GM23338 (cell line): ENCODE measurements at regions not wholly inside any gene's neighbourhood (a gene's known extent, or its start where the extent isn't known, plus 50 kb on each side); places are given as distances from the start of the nearest gene placed in this dataset.

ENCODE experiments used
- ATAC-seq: fragments of 200-7000 bp; cut with Tn5 transposase; 3 replicates; pipeline ENCODE4 v1.9.1; 2020
- DNase-seq: peaks from one replicate; pipeline ENCODE4 v3.0.0-alpha.2; 2015; ENCODE audit warnings: low spot score
- H2AFZ ChIP-seq: fragments of 200-600 bp; sonication (generic); 2 replicates; pipeline ENCODE4 v1.8.0; 2016; ENCODE audit warnings: antibody characterized with exemption, mild to moderate bottlenecking, moderate library complexity
- H3F3A ChIP-seq: fragments of 200-600 bp; sonication (generic); replicated peaks from 2 replicates; pipeline ENCODE4 v1.8.0; 2017; ENCODE audit warnings: antibody characterized with exemption, mixed run types, low read depth
- H3K27ac ChIP-seq: fragments of 200-600 bp; sonication (generic); 2 replicates; pipeline ENCODE4 v1.6.1; 2016; ENCODE audit warnings: low read depth
- H3K27me3 ChIP-seq: fragments of 200-600 bp; sonication (generic); 2 replicates; pipeline ENCODE4 v1.8.0; 2016; ENCODE audit warnings: mild to moderate bottlenecking, mixed run types, moderate library complexity; ENCODE audit not compliant: insufficient read depth
- H3K36me3 ChIP-seq: fragments of 200-600 bp; sonication (generic); 2 replicates; pipeline ENCODE4 v1.8.0; 2016; ENCODE audit warnings: mild to moderate bottlenecking; ENCODE audit not compliant: insufficient read depth
- H3K4me1 ChIP-seq: fragments of 200-600 bp; sonication (generic); 2 replicates; pipeline ENCODE4 v1.8.0; 2016; ENCODE audit warnings: mild to moderate bottlenecking, moderate library complexity; ENCODE audit not compliant: insufficient read depth
- H3K4me2 ChIP-seq: fragments of 200-600 bp; sonication (generic); 2 replicates; pipeline ENCODE4 v1.7.1; 2017; ENCODE audit warnings: mixed run types
- H3K4me3 ChIP-seq: fragments of 200-600 bp; sonication (generic); 2 replicates; pipeline ENCODE4 v1.6.1; 2016; ENCODE audit warnings: mixed run types
- H3K79me2 ChIP-seq: fragments of 200-600 bp; sonication (generic); replicated peaks from 2 replicates; pipeline ENCODE4 v1.8.0; 2017; ENCODE audit warnings: mild to moderate bottlenecking; ENCODE audit not compliant: insufficient read depth
- H3K9me2 ChIP-seq: fragments of 200-600 bp; sonication (generic); 2 replicates; pipeline ENCODE4 v1.8.0; 2017; ENCODE audit not compliant: insufficient read depth
- H4K20me1 ChIP-seq: fragments of 200-600 bp; sonication (generic); replicated peaks from 2 replicates; pipeline ENCODE4 v1.8.0; 2017; ENCODE audit warnings: mild to moderate bottlenecking; ENCODE audit not compliant: insufficient read depth
- H3K27ac Mint-ChIP-seq: 2 replicates; pipeline ENCODE4 v1.8.0; 2020; ENCODE audit warnings: inconsistent platforms, mild to moderate bottlenecking, moderate library complexity, mixed read lengths
- H3K27me3 Mint-ChIP-seq: 3 replicates; pipeline ENCODE4 v1.8.0; 2022; ENCODE audit warnings: low read depth, mild to moderate bottlenecking, moderate library complexity, mixed read lengths, inconsistent platforms; ENCODE audit not compliant: insufficient read depth, poor library complexity
- H3K36me3 Mint-ChIP-seq: 3 replicates; pipeline ENCODE4 v1.8.0; 2021; ENCODE audit warnings: low read depth, mild to moderate bottlenecking, inconsistent platforms, moderate library complexity, mixed read lengths
- H3K4me1 Mint-ChIP-seq: 3 replicates; pipeline ENCODE4 v1.8.0; 2020; ENCODE audit warnings: mild to moderate bottlenecking, inconsistent platforms, mixed read lengths
- H3K4me3 Mint-ChIP-seq: 3 replicates; pipeline ENCODE4 v1.8.0; 2021; ENCODE audit warnings: moderate library complexity, mild to moderate bottlenecking, inconsistent platforms, mixed read lengths
- H3K9me3 Mint-ChIP-seq: 3 replicates; pipeline ENCODE4 v1.8.0; 2020; ENCODE audit warnings: moderate library complexity, mild to moderate bottlenecking, inconsistent platforms, mixed read lengths
- CREB1 ChIP-seq: fragments of 250-450 bp; sonication (Bioruptor Pico); IDR thresholded peaks from 2 replicates; pipeline ENCODE4 v1.5.0; 2020; ENCODE audit warnings: low read depth, mild to moderate bottlenecking, moderate library complexity
- EZH2 ChIP-seq: fragments of 200-600 bp; sonication (generic); IDR thresholded peaks from one replicate; pipeline ENCODE4 v1.8.0; 2017; ENCODE audit warnings: antibody characterized with exemption, mild to moderate bottlenecking, low read depth; ENCODE audit not compliant: unreplicated experiment
- JUNB ChIP-seq: IDR thresholded peaks from one replicate; pipeline ENCODE4 v1.6.1; 2016; ENCODE audit warnings: antibody characterized with exemption; ENCODE audit not compliant: unreplicated experiment
- NANOG ChIP-seq: IDR thresholded peaks from 2 replicates; pipeline ENCODE4 v1.6.1; 2016; ENCODE audit warnings: antibody characterized with exemption, borderline replicate concordance
- POLR2AphosphoS5 ChIP-seq: IDR thresholded peaks from 2 replicates; pipeline ENCODE4 v1.6.1; 2016; ENCODE audit warnings: antibody characterized with exemption, low read depth
- STAT1 ChIP-seq: IDR thresholded peaks from one replicate; pipeline ENCODE4 v1.6.1; 2016; ENCODE audit warnings: antibody characterized with exemption; ENCODE audit not compliant: unreplicated experiment
- ZNF114 ChIP-seq: fragments of 250-450 bp; sonication (Bioruptor Pico); IDR thresholded peaks from 2 replicates; pipeline ENCODE4 v1.5.0; 2020; ENCODE audit warnings: mild to moderate bottlenecking, moderate library complexity
- TF ChIP-seq, protein P1 (sequence below): IDR thresholded peaks from one replicate; pipeline ENCODE4 v1.6.1; 2018; ENCODE audit warnings: antibody characterized with exemption; ENCODE audit not compliant: unreplicated experiment
- TF ChIP-seq, protein P2 (sequence below): IDR thresholded peaks from 2 replicates; pipeline ENCODE4 v1.6.1; 2016; ENCODE audit warnings: antibody characterized with exemption
- TF ChIP-seq, protein P3 (sequence below), 2 experiments: fragments of 200-600 bp in 1 of 2; sonication (generic) in 1 of 2; conservative IDR thresholded peaks; 2 replicates each; pipeline versions ENCODE4 v1.5.1 to v1.6.1; 2016 to 2017; ENCODE audit warnings: antibody characterized with exemption in 2 of 2, low read depth in 2 of 2, mild to moderate bottlenecking in 2 of 2, moderate library complexity in 1 of 2

DNA sequence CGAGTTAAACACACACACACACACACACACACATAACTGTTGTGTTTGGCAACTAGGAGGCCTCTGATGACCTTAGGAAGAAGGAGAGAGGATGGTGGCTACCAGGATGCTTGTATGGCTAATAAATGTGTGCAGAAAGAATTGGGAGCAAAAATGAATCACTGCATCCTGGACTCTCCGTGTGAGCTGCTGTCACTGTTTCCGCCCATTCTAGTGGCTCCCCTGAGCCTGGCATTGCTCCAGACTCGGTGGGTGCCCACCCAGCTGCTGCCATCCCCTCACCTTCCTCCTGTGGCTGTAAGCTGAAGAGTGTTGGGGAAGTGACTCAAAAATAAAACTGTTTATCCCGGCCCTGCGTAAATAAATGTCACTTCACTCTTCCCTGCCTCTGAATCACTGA lies 149.5 kb upstream of the MINDY3 start:
- Histone ChIP-seq H3K4me1 (no peaks in the 10 kb centered on the region), H2AFZ (peak overlapping the region; percentile 77; the same call in 1 of the 2 replicates), H3K4me3 (no peak overlapping the region), H3K27me3 (no peaks in the 10 kb centered on the region), H3K79me2 (no peaks in the 10 kb centered on the region), H3F3A (no peaks in the 10 kb centered on the region), H3K36me3 (no peaks in the 10 kb centered on the region), H3K4me2 (no peak overlapping the region), H4K20me1 (no peaks in the 10 kb centered on the region), H3K9me2 (no peaks in the 10 kb centered on the region; the same call in 1 of the 2 replicates), H3K27ac (no peak overlapping the region)
- Mint-ChIP-seq H3K27me3 (no peaks in the 10 kb centered on the region), H3K36me3 (no peaks in the 10 kb centered on the region; the same call in 1 of the 3 replicates), H3K27ac (no peak overlapping the region), H3K9me3 (peaks cover 11% of the 10 kb centered on the region), H3K4me1 (peaks cover 6% of the 10 kb centered on the region; the same call in 2 of the 3 replicates), H3K4me3 (no peak overlapping the region)
- no peak for DNase-seq
- TF ChIP-seq POLR2AphosphoS5 (no peak), STAT1 (no peak), EZH2 (no peak), NANOG (no peak)
- TF ChIP-seq, protein P1, sequence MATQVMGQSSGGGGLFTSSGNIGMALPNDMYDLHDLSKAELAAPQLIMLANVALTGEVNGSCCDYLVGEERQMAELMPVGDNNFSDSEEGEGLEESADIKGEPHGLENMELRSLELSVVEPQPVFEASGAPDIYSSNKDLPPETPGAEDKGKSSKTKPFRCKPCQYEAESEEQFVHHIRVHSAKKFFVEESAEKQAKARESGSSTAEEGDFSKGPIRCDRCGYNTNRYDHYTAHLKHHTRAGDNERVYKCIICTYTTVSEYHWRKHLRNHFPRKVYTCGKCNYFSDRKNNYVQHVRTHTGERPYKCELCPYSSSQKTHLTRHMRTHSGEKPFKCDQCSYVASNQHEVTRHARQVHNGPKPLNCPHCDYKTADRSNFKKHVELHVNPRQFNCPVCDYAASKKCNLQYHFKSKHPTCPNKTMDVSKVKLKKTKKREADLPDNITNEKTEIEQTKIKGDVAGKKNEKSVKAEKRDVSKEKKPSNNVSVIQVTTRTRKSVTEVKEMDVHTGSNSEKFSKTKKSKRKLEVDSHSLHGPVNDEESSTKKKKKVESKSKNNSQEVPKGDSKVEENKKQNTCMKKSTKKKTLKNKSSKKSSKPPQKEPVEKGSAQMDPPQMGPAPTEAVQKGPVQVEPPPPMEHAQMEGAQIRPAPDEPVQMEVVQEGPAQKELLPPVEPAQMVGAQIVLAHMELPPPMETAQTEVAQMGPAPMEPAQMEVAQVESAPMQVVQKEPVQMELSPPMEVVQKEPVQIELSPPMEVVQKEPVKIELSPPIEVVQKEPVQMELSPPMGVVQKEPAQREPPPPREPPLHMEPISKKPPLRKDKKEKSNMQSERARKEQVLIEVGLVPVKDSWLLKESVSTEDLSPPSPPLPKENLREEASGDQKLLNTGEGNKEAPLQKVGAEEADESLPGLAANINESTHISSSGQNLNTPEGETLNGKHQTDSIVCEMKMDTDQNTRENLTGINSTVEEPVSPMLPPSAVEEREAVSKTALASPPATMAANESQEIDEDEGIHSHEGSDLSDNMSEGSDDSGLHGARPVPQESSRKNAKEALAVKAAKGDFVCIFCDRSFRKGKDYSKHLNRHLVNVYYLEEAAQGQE, result no peak
- TF ChIP-seq, protein P2, sequence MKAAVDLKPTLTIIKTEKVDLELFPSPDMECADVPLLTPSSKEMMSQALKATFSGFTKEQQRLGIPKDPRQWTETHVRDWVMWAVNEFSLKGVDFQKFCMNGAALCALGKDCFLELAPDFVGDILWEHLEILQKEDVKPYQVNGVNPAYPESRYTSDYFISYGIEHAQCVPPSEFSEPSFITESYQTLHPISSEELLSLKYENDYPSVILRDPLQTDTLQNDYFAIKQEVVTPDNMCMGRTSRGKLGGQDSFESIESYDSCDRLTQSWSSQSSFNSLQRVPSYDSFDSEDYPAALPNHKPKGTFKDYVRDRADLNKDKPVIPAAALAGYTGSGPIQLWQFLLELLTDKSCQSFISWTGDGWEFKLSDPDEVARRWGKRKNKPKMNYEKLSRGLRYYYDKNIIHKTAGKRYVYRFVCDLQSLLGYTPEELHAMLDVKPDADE, result no peak
- TF ChIP-seq, protein P3, sequence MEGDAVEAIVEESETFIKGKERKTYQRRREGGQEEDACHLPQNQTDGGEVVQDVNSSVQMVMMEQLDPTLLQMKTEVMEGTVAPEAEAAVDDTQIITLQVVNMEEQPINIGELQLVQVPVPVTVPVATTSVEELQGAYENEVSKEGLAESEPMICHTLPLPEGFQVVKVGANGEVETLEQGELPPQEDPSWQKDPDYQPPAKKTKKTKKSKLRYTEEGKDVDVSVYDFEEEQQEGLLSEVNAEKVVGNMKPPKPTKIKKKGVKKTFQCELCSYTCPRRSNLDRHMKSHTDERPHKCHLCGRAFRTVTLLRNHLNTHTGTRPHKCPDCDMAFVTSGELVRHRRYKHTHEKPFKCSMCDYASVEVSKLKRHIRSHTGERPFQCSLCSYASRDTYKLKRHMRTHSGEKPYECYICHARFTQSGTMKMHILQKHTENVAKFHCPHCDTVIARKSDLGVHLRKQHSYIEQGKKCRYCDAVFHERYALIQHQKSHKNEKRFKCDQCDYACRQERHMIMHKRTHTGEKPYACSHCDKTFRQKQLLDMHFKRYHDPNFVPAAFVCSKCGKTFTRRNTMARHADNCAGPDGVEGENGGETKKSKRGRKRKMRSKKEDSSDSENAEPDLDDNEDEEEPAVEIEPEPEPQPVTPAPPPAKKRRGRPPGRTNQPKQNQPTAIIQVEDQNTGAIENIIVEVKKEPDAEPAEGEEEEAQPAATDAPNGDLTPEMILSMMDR (conservative IDR thresholded peaks at IDR 0.05; ENCODE audit: low read depth in 2 of 2), result no peak
- no peak for ATAC-seq

DNA sequence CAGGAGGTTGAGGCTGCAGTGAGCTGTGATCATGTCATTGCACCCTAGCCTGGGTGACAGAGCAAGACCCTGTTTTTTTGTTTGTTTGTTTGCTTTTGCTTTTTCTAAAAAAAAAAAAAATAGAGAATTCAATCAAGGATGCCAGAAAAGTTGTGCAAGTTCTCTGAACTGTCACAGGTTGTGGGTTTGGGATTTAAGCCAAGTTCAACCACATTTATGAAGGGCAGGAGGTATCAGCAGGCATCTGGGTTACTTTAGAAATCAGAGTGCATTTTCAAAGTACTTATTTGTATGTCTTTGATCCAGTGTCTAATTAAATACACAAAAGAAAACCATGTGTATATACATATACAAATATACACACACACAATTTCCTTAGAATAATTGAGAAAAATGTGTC lies 151.2 kb upstream of the MINDY3 start:
- Histone ChIP-seq H2AFZ (no peak overlapping the region), H3K27ac (no peak overlapping the region), H3K4me1 (no peaks in the 10 kb centered on the region), H3F3A (no peaks in the 10 kb centered on the region), H3K4me2 (no peak overlapping the region), H4K20me1 (no peaks in the 10 kb centered on the region), H3K4me3 (no peak overlapping the region), H3K27me3 (no peaks in the 10 kb centered on the region), H3K9me2 (no peaks in the 10 kb centered on the region; the same call in 1 of the 2 replicates), H3K36me3 (no peaks in the 10 kb centered on the region), H3K79me2 (no peaks in the 10 kb centered on the region)
- Mint-ChIP-seq H3K27ac (no peak overlapping the region), H3K9me3 (no peaks in the 10 kb centered on the region), H3K27me3 (no peaks in the 10 kb centered on the region), H3K36me3 (no peaks in the 10 kb centered on the region), H3K4me3 (no peak overlapping the region), H3K4me1 (peaks cover 7% of the 10 kb centered on the region; the same call in 2 of the 3 replicates)
- no peak for DNase-seq
- ATAC-seq, result no peak
- TF ChIP-seq, protein P3 (conservative IDR thresholded peaks at IDR 0.05; ENCODE audit: low read depth in 2 of 2), result no peak
- TF ChIP-seq STAT1 (no peak), NANOG (no peak), ZNF114 (CRISPR knock-in tag) (no peak), CREB1 (no peak), JUNB (no peak), POLR2AphosphoS5 (no peak)
- TF ChIP-seq, protein P1, result no peak
- TF ChIP-seq, protein P2, result no peak
